H1 (cell line): ENCODE measurements at regions not wholly inside any gene's neighbourhood (a gene's known extent, or its start where the extent isn't known, plus 50 kb on each side); places are given as distances from the start of the nearest gene placed in this dataset.

Experiments used
- CTCF ChIA-PET: fragments of 300-600 bp; sonication (Branson Sonifier 250); formaldehyde crosslinking; loops from one replicate; lab custom pipeline; 2021; ENCODE audit not compliant: partially characterized antibody; lab: Charles Lee
- POLR2A ChIA-PET: fragments of 300-600 bp; sonication (Branson Sonifier 250); formaldehyde crosslinking; loops from one replicate; lab custom pipeline; 2021; ENCODE audit warnings: inconsistent platforms; ENCODE audit not compliant: partially characterized antibody; lab: Charles Lee
- DNase-seq, 2 experiments: peaks; one replicate each; pipeline versions ENCODE4 v3.0.0 to v3.0.0-alpha.2; 2010 to 2022; ENCODE audit warnings: low spot score in 2 of 2, low read depth in 1 of 2, mixed read lengths in 1 of 2
- FAIRE-seq: peaks from 2 replicates; lab custom pipeline; 2011; peaks lifted over from hg19 to GRCh38; lab: Jason Lieb, UNC
- H2AFZ ChIP-seq: 2 replicates; pipeline ENCODE4 v1.8.1; 2012; ENCODE audit warnings: low read length, inconsistent platforms
- H2AK5ac ChIP-seq: 2 replicates; pipeline ENCODE4 v1.6.1; 2013; ENCODE audit warnings: low read depth, low read length
- H2BK120ac ChIP-seq: replicated peaks from 2 replicates; pipeline ENCODE3; 2013; ENCODE audit warnings: low read depth, low read length, inconsistent platforms
- H2BK12ac ChIP-seq: 2 replicates; pipeline ENCODE4 v1.6.1; 2013; ENCODE audit warnings: low read depth, low read length
- H2BK15ac ChIP-seq: 2 replicates; pipeline ENCODE4 v1.6.1; 2013; ENCODE audit warnings: low read length
- H2BK20ac ChIP-seq: 2 replicates; pipeline ENCODE4 v1.6.1; 2013; ENCODE audit warnings: low read length
- H2BK5ac ChIP-seq: 2 replicates; pipeline ENCODE4 v1.6.1; 2013; ENCODE audit warnings: low read depth, low read length
- H3K14ac ChIP-seq: 2 replicates; pipeline ENCODE4 v1.6.1; 2013; ENCODE audit warnings: inconsistent platforms; ENCODE audit not compliant: insufficient read length
- H3K18ac ChIP-seq: 2 replicates; pipeline ENCODE4 v1.6.1; 2013; ENCODE audit warnings: low read length; ENCODE audit errors: extremely low read depth
- H3K23ac ChIP-seq: 2 replicates; pipeline ENCODE4 v1.6.1; 2013; ENCODE audit warnings: inconsistent platforms; ENCODE audit not compliant: insufficient read length
- H3K23me2 ChIP-seq: 2 replicates; pipeline ENCODE4 v1.6.1; 2013; ENCODE audit warnings: low read depth, low read length
- H3K27ac ChIP-seq: 2 replicates; pipeline ENCODE4 v1.6.1; 2011; ENCODE audit warnings: low read depth, low read length, inconsistent platforms
- H3K27me3 ChIP-seq, 4 experiments: replicated peaks in 1 of 4; 1 replicate in 1 of 4; 2 replicates in 3 of 4; pipeline versions ENCODE4 v1.6.1 to v1.8.1; 2011 to 2013; ENCODE audit warnings: low read length in 3 of 4, mild to moderate bottlenecking in 3 of 4, inconsistent platforms in 2 of 4, mixed read lengths in 2 of 4, moderate library complexity in 1 of 4; ENCODE audit not compliant: control insufficient read depth in 3 of 4, insufficient read depth in 3 of 4; ENCODE audit errors: extremely low read depth in 1 of 4
- H3K36me3 ChIP-seq, 4 experiments: 2 replicates each; pipeline versions ENCODE4 v1.6.1 to v1.8.1; 2011 to 2013; ENCODE audit warnings: mild to moderate bottlenecking in 4 of 4, low read length in 3 of 4, moderate library complexity in 2 of 4, control low read depth in 1 of 4, inconsistent platforms in 1 of 4; ENCODE audit not compliant: insufficient read depth in 4 of 4, control insufficient read depth in 2 of 4
- H3K4ac ChIP-seq: replicated peaks from 2 replicates; pipeline ENCODE3; 2013; ENCODE audit warnings: low read length, low read depth, mixed read lengths, inconsistent platforms; ENCODE audit not compliant: insufficient read length
- H3K4me1 ChIP-seq, 4 experiments: replicated peaks in 1 of 4; 1 replicate in 1 of 4; 2 replicates in 3 of 4; pipeline versions ENCODE4 v1.6.1 to v1.8.1; 2011 to 2013; ENCODE audit warnings: low read length in 3 of 4, inconsistent platforms in 2 of 4, mixed read lengths in 1 of 4; ENCODE audit not compliant: insufficient read depth in 4 of 4, control insufficient read depth in 3 of 4
- H3K4me2 ChIP-seq, 2 experiments: 2 replicates each; pipeline versions ENCODE4 v1.6.1 to v1.8.1; 2011 to 2013; ENCODE audit warnings: low read depth in 2 of 2, low read length in 2 of 2, control low read depth in 1 of 2, inconsistent platforms in 1 of 2, mild to moderate bottlenecking in 1 of 2; ENCODE audit not compliant: insufficient read depth in 1 of 2
- H3K4me3 ChIP-seq, 4 experiments: fragments of 200-600, 300-600 bp in 1 of 4; sonication (generic), shearing (Covaris generic), sonication (Bioruptor Twin) in 1 of 4; 2 replicates each; pipeline versions ENCODE4 v1.5.1 to v1.8.1; 2011 to 2016; ENCODE audit warnings: low read length in 4 of 4, low read depth in 3 of 4, control low read depth in 2 of 4, inconsistent platforms in 2 of 4, mild to moderate bottlenecking in 2 of 4, mixed read lengths in 1 of 4, moderate library complexity in 1 of 4; ENCODE audit not compliant: insufficient read depth in 2 of 4; ENCODE audit errors: extremely low read depth in 1 of 4
- H3K56ac ChIP-seq: replicated peaks from 2 replicates; pipeline ENCODE3; 2013; ENCODE audit warnings: low read depth, mild to moderate bottlenecking, mixed read lengths, low read length, inconsistent platforms; ENCODE audit not compliant: insufficient read length
- H3K79me1 ChIP-seq: 2 replicates; pipeline ENCODE4 v1.6.1; 2013; ENCODE audit warnings: low read depth, low read length, control low read depth
- H3K79me2 ChIP-seq, 2 experiments: 2 replicates each; pipeline versions ENCODE4 v1.6.1 to v1.8.1; 2012 to 2013; ENCODE audit warnings: low read length in 2 of 2, mild to moderate bottlenecking in 2 of 2, inconsistent platforms in 1 of 2; ENCODE audit not compliant: insufficient read depth in 2 of 2, control insufficient read depth in 1 of 2
- H3K9ac ChIP-seq, 4 experiments: replicated peaks in 1 of 4; 1 replicate in 1 of 4; 2 replicates in 3 of 4; pipeline versions ENCODE4 v1.6.1 to v1.8.1; 2011 to 2013; ENCODE audit warnings: low read depth in 3 of 4, low read length in 3 of 4, control low read depth in 2 of 4, mild to moderate bottlenecking in 2 of 4, moderate library complexity in 2 of 4, inconsistent platforms in 1 of 4; ENCODE audit errors: extremely low read depth in 1 of 4
- H3K9me3 ChIP-seq, 2 experiments: 2 replicates each; pipeline versions ENCODE4 v1.6.1 to v1.8.1; 2012 to 2013; ENCODE audit warnings: mild to moderate bottlenecking in 2 of 2, moderate library complexity in 2 of 2, control low read depth in 1 of 2, inconsistent platforms in 1 of 2, low read depth in 1 of 2, low read length in 1 of 2, mixed read lengths in 1 of 2; ENCODE audit not compliant: insufficient read depth in 2 of 2
- H4K20me1 ChIP-seq, 2 experiments: replicated peaks in 1 of 2; 2 replicates each; pipeline versions ENCODE3 to v1.8.1; 2011 to 2013; ENCODE audit warnings: inconsistent platforms in 2 of 2, low read length in 2 of 2, mild to moderate bottlenecking in 1 of 2; ENCODE audit not compliant: insufficient read depth in 2 of 2, control insufficient read depth in 1 of 2
- H4K5ac ChIP-seq: 2 replicates; pipeline ENCODE4 v1.6.1; 2013; ENCODE audit warnings: low read length, low read depth, mixed read lengths, inconsistent platforms; ENCODE audit not compliant: insufficient read length
- H4K8ac ChIP-seq: 2 replicates; pipeline ENCODE4 v1.8.0; 2013; ENCODE audit warnings: mild to moderate bottlenecking, moderate library complexity, low read length, inconsistent platforms; ENCODE audit not compliant: insufficient read depth; ENCODE audit errors: extremely low read depth
- H4K91ac ChIP-seq: replicated peaks from 2 replicates; pipeline ENCODE3; 2013; ENCODE audit warnings: low read length, mixed read lengths, inconsistent platforms; ENCODE audit not compliant: insufficient read length
- BCL11A ChIP-seq, 2 experiments: IDR thresholded peaks; one replicate each; pipeline ENCODE4 v1.6.1; 2011; ENCODE audit warnings: low read depth in 2 of 2, low read length in 2 of 2, mild to moderate bottlenecking in 2 of 2
- BRCA1 ChIP-seq: IDR thresholded peaks from 2 replicates; pipeline ENCODE4 v1.6.1; 2012; ENCODE audit warnings: low read depth, low read length, improper control_type of control experiment
- E2F6 ChIP-seq: IDR thresholded peaks from 2 replicates; pipeline ENCODE4 v1.6.1; 2012; ENCODE audit warnings: inconsistent platforms
- FOSL1 ChIP-seq: IDR thresholded peaks from 2 replicates; pipeline ENCODE4 v1.6.1; 2011; ENCODE audit warnings: mild to moderate bottlenecking, low read depth, low read length, moderate library complexity; ENCODE audit not compliant: insufficient read depth
- GABPA ChIP-seq: IDR thresholded peaks from 2 replicates; pipeline ENCODE4 v1.6.1; 2011; ENCODE audit warnings: mild to moderate bottlenecking, low read length, moderate library complexity, borderline replicate concordance; ENCODE audit not compliant: insufficient read depth
- GTF2F1 ChIP-seq: IDR thresholded peaks from 2 replicates; pipeline ENCODE4 v1.6.1; 2012; ENCODE audit warnings: low read depth, low read length, improper control_type of control experiment, borderline replicate concordance
- RNF2 ChIP-seq: fragments of 200-900, 300-1000 bp; sonication (generic); IDR thresholded peaks from 2 replicates; pipeline ENCODE4 v1.7.1; 2016; ENCODE audit warnings: borderline replicate concordance, low read depth, mild to moderate bottlenecking, antibody characterized with exemption, low read length; ENCODE audit not compliant: poor library complexity, severe bottlenecking; ENCODE audit errors: missing control alignments
- RXRA ChIP-seq: IDR thresholded peaks from 2 replicates; pipeline ENCODE4 v1.6.1; 2011; ENCODE audit warnings: low read depth, mild to moderate bottlenecking, low read length, moderate library complexity; ENCODE audit not compliant: insufficient read depth
- TAF1 ChIP-seq: IDR thresholded peaks from 2 replicates; pipeline ENCODE4 v1.6.1; 2011; ENCODE audit warnings: mild to moderate bottlenecking, low read depth, low read length
- TAF7 ChIP-seq: optimal IDR thresholded peaks from 2 replicates; pipeline ENCODE3; 2011; ENCODE audit warnings: low read depth, mild to moderate bottlenecking, inconsistent platforms, low read length, moderate library complexity, borderline replicate concordance
- USF2 ChIP-seq: IDR thresholded peaks from 2 replicates; pipeline ENCODE4 v1.6.1; 2011; ENCODE audit warnings: low read length, improper control_type of control experiment
- WGBS, 2 experiments: shearing (Covaris generic) in 1 of 2; methylation state at CpG; one replicate each; pipeline versions ENCODE4 v1.1.6 to v1.1.7; 2013 to 2015; ENCODE audit warnings: low lambda C conversion rate in 2 of 2, mixed read lengths in 2 of 2, inconsistent platforms in 1 of 2, low coverage in 1 of 2, missing lambda C conversion rate in 1 of 2; ENCODE audit not compliant: insufficient replicate concordance in 2 of 2, insufficient coverage in 1 of 2, insufficient read length in 1 of 2; ENCODE audit errors: extremely low coverage in 1 of 2, missing lambda C conversion rate in 1 of 2; 5-methylcytosine and 5-hydroxymethylcytosine counted together

- no peak overlapping the region for H2BK120ac ChIP-seq
- H3K23ac ChIP-seq: no peak overlapping the region
- CTCF ChIA-PET: interaction anchor here (0.5 to 10.9 kb wide), 11 partner anchors 11 to 202 kb away, joined by 3 to 95 read pairs (median 4); no protein-coding TSS in a partner anchor
- H3K27me3 ChIP-seq: no peaks in the 10 kb centered on the region
- POLR2A ChIA-PET: no interaction called here
- no peak overlapping the region for H2BK12ac ChIP-seq
- WGBS, 2 experiments: 90% methylated on average over 16 of the region's 23 CpGs; no CpG with 5 or more reads in 1 of the 2 experiments
- H3K36me3 ChIP-seq: no peaks in the 10 kb centered on the region
- H3K14ac ChIP-seq: no peak overlapping the region
- H3K23me2 ChIP-seq: peaks cover 10% of the 10 kb centered on the region; the same call in 1 of the 2 replicates
- H3K4me1 ChIP-seq: no peaks in the 10 kb centered on the region; a peak in 1 of 7 replicates
- no peak for DNase-seq
- no peak overlapping the region for H4K5ac ChIP-seq
- no peak overlapping the region for H3K4ac ChIP-seq
- H4K8ac ChIP-seq: no peak overlapping the region
- H2AK5ac ChIP-seq: no peak overlapping the region
- peaks cover 0 to 9% of the 10 kb centered on the region in 2 experiments for H4K20me1 ChIP-seq
- no peak for FAIRE-seq
- H3K79me1 ChIP-seq: no peaks in the 10 kb centered on the region
- no peak overlapping the region for H2BK5ac ChIP-seq
- no peak overlapping the region for H2BK15ac ChIP-seq
- H3K4me2 ChIP-seq: no peak overlapping the region
- H3K9ac ChIP-seq: no peak overlapping the region
- no peak overlapping the region for H2AFZ ChIP-seq
- no peak overlapping the region for H2BK20ac ChIP-seq
- no peaks in the 10 kb centered on the region for H3K79me2 ChIP-seq
- H3K27ac ChIP-seq: no peak overlapping the region
- H3K4me3 ChIP-seq: no peak overlapping the region
- H4K91ac ChIP-seq: no peak overlapping the region
- no peak overlapping the region for H3K56ac ChIP-seq
- H3K9me3 ChIP-seq: no peaks in the 10 kb centered on the region
- no peak overlapping the region for H3K18ac ChIP-seq
- TF ChIP-seq RNF2 (no peak), TAF1 (no peak), USF2 (no peak), RXRA (no peak), GTF2F1 (no peak), BCL11A (IDR thresholded peaks at IDR 0.05; ENCODE audit: low read depth in 2 of 2, low read length in 2 of 2) (no peak), E2F6 (no peak), TAF7 (no peak), FOSL1 (no peak), GABPA (no peak), BRCA1 (no peak)
Observed at GRCh38 chr2:10232096-10232815, 70.4 kb upstream of the HPCAL1 start.
